ENCODE measurements at regions not wholly inside any gene's neighbourhood (a gene's known extent, or its start where the extent isn't known, plus 50 kb on each side); places are given as distances from the start of the nearest gene placed in this dataset.

GRCh38 chr1:4962836-4963235 is 308.4 kb downstream of the AJAP1 start:
- Histone ChIP-seq H3K36me3 (no peaks in the 10 kb centered on the region), H3K4me1 (no peaks in the 10 kb centered on the region), H3K27ac (no peak overlapping the region), H3K4me3 (no peak overlapping the region), H3K27me3 (peaks cover 5% of the 10 kb centered on the region), H3K9me3 (replicated peaks) (no peaks in the 10 kb centered on the region)
- no peak for DNase-seq

DNA sequence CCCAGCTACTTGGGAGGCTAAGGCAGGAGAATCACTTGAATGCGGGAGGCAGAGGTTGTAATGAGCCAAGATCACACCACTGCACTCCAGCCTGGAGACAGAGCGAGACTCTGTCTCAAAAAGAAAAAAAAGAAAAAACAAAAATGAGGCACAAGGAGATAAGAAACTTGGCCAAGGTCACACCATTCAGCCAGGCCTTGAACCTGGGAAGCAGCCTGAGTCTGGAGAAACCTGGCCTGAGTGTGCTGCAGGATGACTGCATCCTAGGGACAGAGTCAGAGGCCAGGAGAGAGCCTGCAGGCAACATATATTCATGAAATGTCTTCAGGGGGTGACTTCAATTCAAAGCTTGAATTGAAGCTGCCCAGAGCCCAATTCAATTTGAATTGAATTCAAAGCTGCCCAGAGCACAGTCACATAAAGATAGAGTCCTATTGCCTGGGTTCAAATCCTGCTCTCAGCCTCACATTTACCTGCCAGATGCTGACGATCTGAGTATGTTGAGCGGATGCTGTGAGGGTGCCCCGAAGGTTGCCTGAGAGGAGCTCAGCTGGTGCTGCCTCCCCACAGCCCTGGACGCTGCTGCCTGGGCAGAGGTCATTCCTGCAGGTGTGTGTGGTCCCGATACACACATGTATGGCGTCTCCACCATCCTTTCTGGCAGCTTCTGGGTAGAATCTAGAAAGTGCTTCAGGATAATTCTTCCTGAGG is 307.7 kb downstream of the AJAP1 start:
- no peak overlapping the region for H3K27ac ChIP-seq
- peaks cover 2% of the 10 kb centered on the region for H3K27me3 ChIP-seq
- no peaks in the 10 kb centered on the region for H3K9me3 ChIP-seq (replicated peaks)
- no peak overlapping the region for H3K4me3 ChIP-seq
- H3K4me1 ChIP-seq: no peaks in the 10 kb centered on the region
- DNase-seq: no peak
- H3K36me3 ChIP-seq: no peaks in the 10 kb centered on the region

DNA sequence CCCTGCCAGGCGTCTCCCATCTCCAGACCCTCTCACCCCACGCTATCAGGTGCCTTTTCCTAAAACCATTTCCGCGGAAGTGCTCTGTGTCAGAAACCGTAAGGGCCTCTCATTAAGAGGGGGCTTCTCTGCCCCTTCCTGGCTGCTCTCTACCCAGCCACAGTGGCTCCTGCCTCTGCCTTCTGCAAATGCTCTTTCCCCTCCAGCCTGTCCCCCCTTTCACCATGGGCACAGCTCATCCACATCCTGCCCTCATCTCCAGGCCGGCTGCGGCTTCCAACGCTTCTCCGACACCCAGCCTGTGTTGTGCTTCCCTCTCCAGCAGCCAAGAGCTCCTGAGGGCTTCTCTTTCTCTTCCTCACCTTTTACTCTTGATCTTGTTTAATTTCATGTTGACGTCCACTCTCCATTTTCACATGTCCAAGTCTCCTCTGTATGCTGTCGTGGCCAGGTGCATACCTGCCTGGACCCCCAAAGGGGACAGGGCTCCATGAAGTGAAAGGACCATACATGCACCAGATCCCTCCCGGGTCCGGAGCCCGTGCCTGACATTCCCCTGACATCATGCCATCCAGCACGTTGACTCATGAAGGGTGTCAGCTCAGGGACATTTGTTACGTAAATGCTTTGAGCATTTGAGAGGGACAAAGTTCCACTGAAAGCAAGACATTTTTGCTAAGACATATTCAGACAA is 306.5 kb downstream of the AJAP1 start:
- Histone ChIP-seq H3K27me3 (no peaks in the 10 kb centered on the region; the same call in 1 of the 2 replicates), H3K9me3 (replicated peaks) (no peaks in the 10 kb centered on the region), H3K4me3 (no peak overlapping the region), H3K36me3 (no peaks in the 10 kb centered on the region), H3K4me1 (no peaks in the 10 kb centered on the region), H3K27ac (no peak overlapping the region)
- DNase-seq: no peak

DNA sequence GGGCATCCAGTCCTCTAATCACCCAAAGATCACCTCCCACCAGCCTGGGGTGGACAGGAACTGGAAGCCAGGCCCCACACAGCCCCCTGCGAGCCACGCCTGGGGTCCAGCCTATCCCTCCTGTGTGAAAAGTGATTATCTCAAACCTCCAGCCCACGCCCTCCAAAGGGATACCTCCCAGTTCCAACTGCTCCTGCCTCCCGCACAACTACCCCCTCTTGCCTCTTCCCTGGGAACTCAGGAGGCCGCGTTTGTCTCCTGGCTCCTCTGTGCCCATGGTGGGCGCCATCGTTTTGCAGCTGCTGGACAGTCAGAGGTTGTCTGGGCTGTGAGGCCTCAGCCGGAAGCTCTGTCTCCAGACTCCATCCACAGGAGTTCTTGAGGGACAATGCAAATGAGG is 305.9 kb downstream of the AJAP1 start:
- no peak for DNase-seq
- Histone ChIP-seq H3K4me1 (no peaks in the 10 kb centered on the region), H3K27ac (no peak overlapping the region), H3K9me3 (replicated peaks) (no peaks in the 10 kb centered on the region), H3K4me3 (no peak overlapping the region), H3K36me3 (no peaks in the 10 kb centered on the region), H3K27me3 (no peaks in the 10 kb centered on the region; the same call in 1 of the 2 replicates)

DNA sequence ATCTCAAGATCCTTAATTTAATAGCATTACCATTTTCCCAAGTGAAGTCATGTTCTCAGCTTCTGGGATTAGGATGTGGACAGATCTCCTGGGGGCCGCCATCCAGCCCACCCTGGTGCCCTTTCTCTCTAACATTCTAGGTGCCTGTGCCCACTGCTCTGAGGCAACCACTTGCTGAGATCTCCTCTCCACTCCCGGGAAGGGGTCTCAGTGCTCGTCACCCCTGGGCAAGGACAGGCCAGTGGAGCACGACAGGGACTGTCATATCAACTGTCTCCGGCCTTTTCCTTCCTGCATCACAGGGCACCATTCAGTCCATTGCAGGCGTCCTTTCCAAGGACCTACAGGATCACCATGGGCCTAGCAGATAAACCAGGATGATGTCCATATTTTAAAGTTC is 304.8 kb downstream of the AJAP1 start:
- DNase-seq: no peak

GRCh38 chr1:4957027-4957426 is 302.6 kb downstream of the AJAP1 start:
- H3K9me3 ChIP-seq (replicated peaks): no peaks in the 10 kb centered on the region

More for the DNA sequence above, 304.8 kb downstream of the AJAP1 start:
- no peaks in the 10 kb centered on the region for H3K9me3 ChIP-seq (replicated peaks)
- H3K4me1 ChIP-seq: no peaks in the 10 kb centered on the region
- H3K4me3 ChIP-seq: no peak overlapping the region
- H3K36me3 ChIP-seq: no peaks in the 10 kb centered on the region
- H3K27ac ChIP-seq: no peak overlapping the region
- H3K27me3 ChIP-seq: no peaks in the 10 kb centered on the region; the same call in 1 of the 2 replicates

DNA sequence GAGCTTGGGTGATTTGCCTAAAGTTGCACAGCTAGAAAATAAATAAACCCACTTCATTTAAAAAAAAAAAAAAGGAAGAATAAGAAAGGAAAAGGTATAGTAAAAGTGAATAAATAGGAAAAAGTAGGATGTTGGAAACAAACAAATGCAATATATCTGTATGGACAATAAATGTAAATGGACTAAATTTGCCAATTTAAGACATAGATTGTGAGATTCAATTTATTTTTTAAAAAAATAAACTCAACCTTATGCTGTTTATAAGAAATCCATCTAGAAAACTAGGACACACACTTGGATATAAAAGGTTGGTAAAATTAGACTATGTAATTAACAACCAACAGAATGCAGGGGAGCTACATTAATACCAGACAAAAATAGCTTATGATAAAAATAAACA is 300.0 kb downstream of the AJAP1 start:
- no peak overlapping the region for H3K4me3 ChIP-seq
- no peaks in the 10 kb centered on the region for H3K9me3 ChIP-seq (replicated peaks)
- H3K36me3 ChIP-seq: no peaks in the 10 kb centered on the region
- no peak overlapping the region for H3K27ac ChIP-seq
- H3K4me1 ChIP-seq: no peaks in the 10 kb centered on the region
- DNase-seq: no peak
- no peaks in the 10 kb centered on the region; the same call in 1 of the 2 replicates for H3K27me3 ChIP-seq

More at GRCh38 chr1:4957027-4957426, 302.6 kb downstream of the AJAP1 start:
- Histone ChIP-seq H3K27ac (no peak overlapping the region), H3K4me3 (no peak overlapping the region), H3K36me3 (no peaks in the 10 kb centered on the region), H3K4me1 (no peaks in the 10 kb centered on the region), H3K27me3 (no peaks in the 10 kb centered on the region; the same call in 1 of the 2 replicates)
- DNase-seq: no peak

DNA sequence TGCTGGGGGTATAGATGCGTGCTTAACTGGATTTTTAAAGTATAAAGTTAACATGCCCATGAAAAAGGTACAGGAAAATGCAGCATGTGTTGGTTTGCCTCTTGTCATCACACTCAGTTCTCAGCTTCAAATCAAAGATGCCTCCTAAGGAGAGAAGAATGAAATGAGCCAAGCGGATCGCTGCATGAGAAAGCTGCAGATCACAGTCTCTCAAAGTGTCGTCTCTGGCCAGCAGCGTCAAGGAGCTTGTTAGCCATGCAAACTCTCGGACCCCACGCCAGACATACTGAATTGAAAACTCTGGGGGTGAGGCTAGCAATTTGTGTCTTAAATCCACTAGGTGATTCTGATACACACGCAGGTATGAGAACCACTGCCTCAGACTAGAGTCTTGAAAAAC is 297.2 kb downstream of the AJAP1 start:
- Histone ChIP-seq H3K27ac (no peak overlapping the region), H3K4me1 (no peaks in the 10 kb centered on the region), H3K27me3 (no peaks in the 10 kb centered on the region), H3K4me3 (no peak overlapping the region), H3K9me3 (replicated peaks) (no peaks in the 10 kb centered on the region), H3K36me3 (no peaks in the 10 kb centered on the region)
- DNase-seq: no peak

GRCh38 chr1:4946343-4946742 is 291.9 kb downstream of the AJAP1 start:
- no peak overlapping the region for H3K27ac ChIP-seq
- H3K4me1 ChIP-seq: no peaks in the 10 kb centered on the region
- DNase-seq: no peak
- no peak overlapping the region for H3K4me3 ChIP-seq
- no peaks in the 10 kb centered on the region for H3K36me3 ChIP-seq
- H3K27me3 ChIP-seq: no peaks in the 10 kb centered on the region
- H3K9me3 ChIP-seq (replicated peaks): no peaks in the 10 kb centered on the region

DNA sequence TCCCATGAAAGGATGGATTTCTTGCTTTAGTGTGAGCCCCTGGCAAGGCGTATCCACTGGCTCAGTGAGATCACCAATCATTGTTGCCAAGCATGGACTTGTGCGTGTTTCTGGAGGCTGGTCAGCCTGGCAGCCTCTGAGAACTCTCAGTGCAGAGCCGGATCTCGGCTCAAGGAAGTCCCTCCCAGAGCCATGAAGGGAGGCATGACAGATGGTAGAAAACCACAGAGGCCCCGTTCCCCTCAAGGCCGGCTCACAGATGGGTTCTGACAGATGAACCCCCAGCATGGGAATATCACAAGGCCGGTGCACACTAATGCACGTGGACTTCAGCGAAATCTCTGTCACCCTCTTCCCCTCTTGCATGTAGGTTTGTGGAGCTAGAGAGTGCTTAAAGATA is 290.5 kb downstream of the AJAP1 start:
- no peak overlapping the region for H3K4me3 ChIP-seq
- no peak for DNase-seq
- no peaks in the 10 kb centered on the region for H3K9me3 ChIP-seq (replicated peaks)
- H3K27ac ChIP-seq: no peak overlapping the region
- no peaks in the 10 kb centered on the region for H3K4me1 ChIP-seq
- H3K36me3 ChIP-seq: no peaks in the 10 kb centered on the region
- no peaks in the 10 kb centered on the region for H3K27me3 ChIP-seq

- Histone ChIP-seq H3K9me3 (replicated peaks) (no peaks in the 10 kb centered on the region), H3K4me3 (no peak overlapping the region), H3K36me3 (no peaks in the 10 kb centered on the region), H3K27me3 (no peaks in the 10 kb centered on the region), H3K27ac (no peak overlapping the region), H3K4me1 (no peaks in the 10 kb centered on the region)
- DNase-seq: no peak
These were observed 289.7 kb downstream of the AJAP1 start for GRCh38 chr1:4944072-4944471.

DNA sequence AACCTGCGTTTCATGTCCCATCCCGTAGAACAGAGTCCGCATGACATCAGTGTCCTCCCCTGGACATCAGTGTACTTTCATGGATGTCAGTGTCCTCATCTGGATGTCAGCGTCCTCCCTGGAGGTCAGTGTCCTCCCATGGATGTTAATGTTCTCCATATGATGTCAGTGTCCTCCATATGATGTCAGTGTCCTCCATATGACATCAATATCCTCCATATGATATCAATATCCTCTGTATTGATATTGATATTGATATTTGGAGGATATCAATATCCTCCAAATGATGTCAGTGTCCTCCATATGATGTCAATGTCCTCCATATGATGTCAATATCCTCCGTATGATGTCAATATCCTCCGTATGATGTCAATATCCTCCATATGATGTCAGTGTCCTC is 284.9 kb downstream of the AJAP1 start:
- H3K4me1 ChIP-seq: no peaks in the 10 kb centered on the region
- no peak overlapping the region for H3K4me3 ChIP-seq
- no peak overlapping the region for H3K27ac ChIP-seq
- H3K9me3 ChIP-seq (replicated peaks): no peaks in the 10 kb centered on the region
- no peaks in the 10 kb centered on the region for H3K36me3 ChIP-seq
- DNase-seq: peak in 1 of 2 experiments; percentile 9
- H3K27me3 ChIP-seq: peaks cover 6% of the 10 kb centered on the region; the same call in 1 of the 2 replicates

GRCh38 chr1:4937876-4938534 is 283.6 kb downstream of the AJAP1 start:
- no peaks in the 10 kb centered on the region for H3K9me3 ChIP-seq (replicated peaks)
- no peak for DNase-seq
- no peaks in the 10 kb centered on the region for H3K4me1 ChIP-seq
- H3K27me3 ChIP-seq: peaks cover 10% of the 10 kb centered on the region; the same call in 1 of the 2 replicates
- H3K27ac ChIP-seq: no peak overlapping the region
- H3K36me3 ChIP-seq: no peaks in the 10 kb centered on the region
- H3K4me3 ChIP-seq: no peak overlapping the region

- peaks cover 19% of the 10 kb centered on the region for H3K27me3 ChIP-seq
- H3K9me3 ChIP-seq (replicated peaks): no peaks in the 10 kb centered on the region
- no peak for DNase-seq
- no peaks in the 10 kb centered on the region for H3K36me3 ChIP-seq
- H3K27ac ChIP-seq: no peak overlapping the region
- H3K4me1 ChIP-seq: no peaks in the 10 kb centered on the region
- no peak overlapping the region for H3K4me3 ChIP-seq
These were observed 281.4 kb downstream of the AJAP1 start for GRCh38 chr1:4935807-4936206.

DNA sequence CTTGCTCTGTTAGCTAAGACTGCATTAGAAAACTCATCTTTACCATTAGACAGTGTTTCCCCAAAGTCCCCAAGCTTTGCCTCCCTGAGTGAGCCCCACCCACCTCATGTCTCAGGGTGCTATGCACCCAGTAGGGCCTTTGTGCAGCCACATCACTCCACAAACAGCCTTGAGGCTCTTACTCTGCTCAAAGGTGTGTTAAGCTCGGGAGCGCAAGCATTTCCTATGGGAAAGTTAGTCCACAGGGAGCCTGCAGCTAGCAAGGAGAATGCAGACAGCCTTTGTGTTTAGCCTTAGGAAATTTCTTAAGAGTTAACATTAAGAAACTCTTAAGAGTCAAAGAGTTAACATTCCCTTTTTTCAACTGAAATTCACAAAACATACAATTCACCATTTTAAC is 278.8 kb downstream of the AJAP1 start:
- peaks cover 19% of the 10 kb centered on the region for H3K27me3 ChIP-seq
- H3K36me3 ChIP-seq: no peaks in the 10 kb centered on the region
- H3K4me1 ChIP-seq: no peaks in the 10 kb centered on the region
- no peak overlapping the region for H3K4me3 ChIP-seq
- H3K9me3 ChIP-seq (replicated peaks): no peaks in the 10 kb centered on the region
- no peak for DNase-seq
- no peak overlapping the region for H3K27ac ChIP-seq
